IPS DF 19.7 (cell line): ENCODE measurements at regions not wholly inside any gene's neighbourhood (a gene's known extent, or its start where the extent isn't known, plus 50 kb on each side); places are given as distances from the start of the nearest gene placed in this dataset.

Source experiments
- DNase-seq: peaks from one replicate; pipeline ENCODE4 v3.0.0-alpha.2; 2013; ENCODE audit warnings: low read depth, low spot score

- DNase-seq = peak; percentile 15
These were observed 72.1 kb downstream of the OGFRL1 start for GRCh38 chr6:71360556-71361335.

- no peak for DNase-seq
These were observed 76.4 kb downstream of the OGFRL1 start for GRCh38 chr6:71364889-71365542.

GRCh38 chr6:71367756-71368155, 79.1 kb downstream of the OGFRL1 start:
- no peak for DNase-seq

GRCh38 chr6:71368284-71368683, 79.7 kb downstream of the OGFRL1 start:
- no peak for DNase-seq

GRCh38 chr6:71371559-71371958, 82.9 kb downstream of the OGFRL1 start:
- no peak for DNase-seq

- DNase-seq = no peak
These were observed 85.3 kb downstream of the OGFRL1 start for GRCh38 chr6:71373943-71374342.

GRCh38 chr6:71375676-71376075, 87.1 kb downstream of the OGFRL1 start:
- DNase-seq = no peak

GRCh38 chr6:71376830-71377229, 88.2 kb downstream of the OGFRL1 start:
- no peak for DNase-seq

- no peak for DNase-seq
These were observed 94.9 kb downstream of the OGFRL1 start for GRCh38 chr6:71383476-71383875.

GRCh38 chr6:71383901-71384489, 95.4 kb downstream of the OGFRL1 start:
- DNase-seq = no peak

GRCh38 chr6:71385111-71385822, 96.7 kb downstream of the OGFRL1 start:
- no peak for DNase-seq

- DNase-seq = no peak
These were observed 97.6 kb downstream of the OGFRL1 start for GRCh38 chr6:71386215-71386614.

GRCh38 chr6:71387179-71387578, 98.6 kb downstream of the OGFRL1 start:
- no peak for DNase-seq

- DNase-seq = no peak
These were observed 99.6 kb downstream of the OGFRL1 start for GRCh38 chr6:71388068-71388744.

GRCh38 chr6:71388856-71389527, 100.4 kb downstream of the OGFRL1 start:
- no peak for DNase-seq

GRCh38 chr6:71391126-71391525, 102.5 kb downstream of the OGFRL1 start:
- DNase-seq = no peak

GRCh38 chr6:71392276-71392675, 103.7 kb downstream of the OGFRL1 start:
- no peak for DNase-seq

- no peak for DNase-seq
These were observed 104.9 kb downstream of the OGFRL1 start for GRCh38 chr6:71393471-71393870.

- DNase-seq = no peak
These were observed 105.4 kb downstream of the OGFRL1 start for GRCh38 chr6:71393981-71394432.

- DNase-seq = no peak
These were observed 106.3 kb downstream of the OGFRL1 start for GRCh38 chr6:71394926-71395325.
